Prostate gland (tissue), 2 donors: ENCODE measurements at regions not wholly inside any gene's neighbourhood (a gene's known extent, or its start where the extent isn't known, plus 50 kb on each side); places are given as distances from the start of the nearest gene placed in this dataset.

Experiments
- POLR2A ChIP-seq: fragments of 450-650 bp; IDR thresholded peaks from one replicate; pipeline ENCODE4 v1.6.1; 2016; ENCODE audit warnings: antibody characterized with exemption, mild to moderate bottlenecking
- POLR2AphosphoS5 ChIP-seq: sonication (generic); formaldehyde crosslinking; IDR thresholded peaks from one replicate; pipeline ENCODE4 v1.6.1; 2017; ENCODE audit warnings: antibody characterized with exemption
- TF ChIP-seq, protein P1 (sequence below), 4 experiments: fragments of 200-600 bp in 2 of 4; fragments of 450-650 bp in 2 of 4; sonication (generic) in 2 of 4; IDR thresholded peaks; 1 replicate in 3 of 4; 2 replicates in 1 of 4; pipeline ENCODE4 v1.5.1; 2016 to 2019; ENCODE audit warnings: antibody characterized with exemption in 4 of 4, mild to moderate bottlenecking in 2 of 4, moderate library complexity in 2 of 4

- TF ChIP-seq, protein P1, sequence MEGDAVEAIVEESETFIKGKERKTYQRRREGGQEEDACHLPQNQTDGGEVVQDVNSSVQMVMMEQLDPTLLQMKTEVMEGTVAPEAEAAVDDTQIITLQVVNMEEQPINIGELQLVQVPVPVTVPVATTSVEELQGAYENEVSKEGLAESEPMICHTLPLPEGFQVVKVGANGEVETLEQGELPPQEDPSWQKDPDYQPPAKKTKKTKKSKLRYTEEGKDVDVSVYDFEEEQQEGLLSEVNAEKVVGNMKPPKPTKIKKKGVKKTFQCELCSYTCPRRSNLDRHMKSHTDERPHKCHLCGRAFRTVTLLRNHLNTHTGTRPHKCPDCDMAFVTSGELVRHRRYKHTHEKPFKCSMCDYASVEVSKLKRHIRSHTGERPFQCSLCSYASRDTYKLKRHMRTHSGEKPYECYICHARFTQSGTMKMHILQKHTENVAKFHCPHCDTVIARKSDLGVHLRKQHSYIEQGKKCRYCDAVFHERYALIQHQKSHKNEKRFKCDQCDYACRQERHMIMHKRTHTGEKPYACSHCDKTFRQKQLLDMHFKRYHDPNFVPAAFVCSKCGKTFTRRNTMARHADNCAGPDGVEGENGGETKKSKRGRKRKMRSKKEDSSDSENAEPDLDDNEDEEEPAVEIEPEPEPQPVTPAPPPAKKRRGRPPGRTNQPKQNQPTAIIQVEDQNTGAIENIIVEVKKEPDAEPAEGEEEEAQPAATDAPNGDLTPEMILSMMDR (IDR thresholded peaks at IDR 0.05), result no peak
- TF ChIP-seq POLR2AphosphoS5, result no peak
- TF ChIP-seq POLR2A, result no peak
Observed at GRCh38 chr7:127525866-127526480, 59.4 kb downstream of the GCC1 start.
